Endothelial cell (in vitro differentiated cells): ENCODE measurements at regions not wholly inside any gene's neighbourhood (a gene's known extent, or its start where the extent isn't known, plus 50 kb on each side); places are given as distances from the start of the nearest gene placed in this dataset.
A peak's percentile ranks its signal among the peaks of the same experiment; 100 is the strongest.

Experiments
- DNase-seq: peaks from one replicate; pipeline ENCODE4 v3.0.0; 2021; ENCODE audit warnings: low spot score
- H3K27ac Mint-ChIP-seq: one replicate; pipeline ENCODE4 v1.8.0; 2021; ENCODE audit warnings: mixed read lengths, inconsistent platforms; ENCODE audit not compliant: unreplicated experiment
- H3K27me3 Mint-ChIP-seq: one replicate; pipeline ENCODE4 v1.8.0; 2021; ENCODE audit warnings: mild to moderate bottlenecking, moderate library complexity, mixed read lengths, inconsistent platforms; ENCODE audit not compliant: unreplicated experiment
- H3K36me3 Mint-ChIP-seq: one replicate; pipeline ENCODE4 v1.8.0; 2021; ENCODE audit warnings: mild to moderate bottlenecking, low read depth, mixed read lengths, inconsistent platforms; ENCODE audit not compliant: unreplicated experiment
- H3K4me1 Mint-ChIP-seq: one replicate; pipeline ENCODE4 v1.8.0; 2021; ENCODE audit warnings: mild to moderate bottlenecking, mixed read lengths, inconsistent platforms; ENCODE audit not compliant: unreplicated experiment
- H3K4me3 Mint-ChIP-seq: one replicate; pipeline ENCODE4 v1.8.0; 2021; ENCODE audit warnings: mild to moderate bottlenecking, mixed read lengths, inconsistent platforms; ENCODE audit not compliant: unreplicated experiment
- H3K9me3 Mint-ChIP-seq: one replicate; pipeline ENCODE4 v1.8.0; 2021; ENCODE audit warnings: mixed read lengths, inconsistent platforms; ENCODE audit not compliant: unreplicated experiment
- CTCF ChIP-seq: fragments of 200-600 bp; sonication (generic); IDR thresholded peaks from one replicate; pipeline ENCODE4 v1.5.0; 2021; ENCODE audit warnings: antibody characterized with exemption; ENCODE audit not compliant: unreplicated experiment

DNA sequence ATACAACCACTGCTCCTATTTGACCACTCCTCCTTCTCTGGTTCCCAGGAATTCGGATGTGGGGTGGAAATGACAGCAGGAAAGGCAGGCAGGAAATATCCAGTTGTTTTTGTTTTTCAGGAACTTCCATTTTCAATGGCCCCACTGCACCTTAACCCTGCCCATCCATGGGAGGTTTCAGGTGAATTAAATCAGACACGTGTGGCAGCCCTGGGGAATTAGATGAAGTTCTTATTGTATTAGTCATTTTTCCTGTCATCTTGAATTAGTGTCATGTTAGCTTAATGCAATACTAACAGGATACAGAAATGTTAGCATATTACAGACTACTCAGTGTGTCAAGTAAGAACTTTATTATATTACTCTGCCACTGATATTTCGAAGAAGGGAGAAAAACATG, 146.4 kb downstream of the CHD9NB start:
- DNase-seq = peak; percentile 22
- Mint-ChIP-seq H3K27me3 (peaks cover 6% of the 10 kb centered on the region), H3K4me1 (peaks cover 12% of the 10 kb centered on the region), H3K36me3 (no peaks in the 10 kb centered on the region), H3K9me3 (no peaks in the 10 kb centered on the region), H3K27ac (peak overlapping the region; percentile 75), H3K4me3 (no peak overlapping the region)
- no peak for TF ChIP-seq CTCF

DNA sequence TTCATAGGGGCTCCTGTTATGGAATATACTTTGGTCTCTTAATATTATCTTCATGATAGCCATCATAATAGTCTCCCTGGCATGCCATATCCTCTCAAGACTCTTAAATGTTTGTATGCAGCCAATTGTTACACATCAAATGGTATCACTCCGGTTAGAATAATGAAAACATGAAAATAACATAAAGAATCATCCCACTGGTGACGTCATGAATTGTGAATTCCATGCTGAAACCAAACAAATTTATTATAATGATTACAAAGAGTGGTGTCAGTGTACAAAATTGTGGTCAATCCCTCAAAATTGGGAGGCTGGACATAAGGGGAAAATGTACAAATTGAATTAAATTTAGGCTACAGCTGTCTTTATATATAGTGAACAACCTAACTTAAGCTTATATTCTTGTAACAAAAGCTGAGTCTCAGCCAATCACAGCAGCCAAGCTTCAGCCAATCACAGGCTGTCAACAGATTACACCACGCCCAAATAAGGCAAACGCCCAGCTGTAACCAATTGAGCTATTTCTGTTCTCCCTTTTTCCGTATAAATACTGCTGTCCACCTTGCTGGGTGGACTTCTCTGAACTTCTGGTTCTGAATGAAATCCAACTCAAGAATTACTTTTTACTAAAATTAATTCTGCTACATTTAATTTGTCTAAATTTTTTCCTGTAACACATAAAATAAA, 156.1 kb downstream of the CHD9NB start:
- no peaks in the 10 kb centered on the region for H3K9me3 Mint-ChIP-seq
- DNase-seq = no peak
- no peaks in the 10 kb centered on the region for H3K27me3 Mint-ChIP-seq
- no peak overlapping the region for H3K27ac Mint-ChIP-seq
- H3K4me3 Mint-ChIP-seq = no peak overlapping the region
- no peaks in the 10 kb centered on the region for H3K36me3 Mint-ChIP-seq
- no peaks in the 10 kb centered on the region for H3K4me1 Mint-ChIP-seq
- TF ChIP-seq CTCF = no peak

DNA sequence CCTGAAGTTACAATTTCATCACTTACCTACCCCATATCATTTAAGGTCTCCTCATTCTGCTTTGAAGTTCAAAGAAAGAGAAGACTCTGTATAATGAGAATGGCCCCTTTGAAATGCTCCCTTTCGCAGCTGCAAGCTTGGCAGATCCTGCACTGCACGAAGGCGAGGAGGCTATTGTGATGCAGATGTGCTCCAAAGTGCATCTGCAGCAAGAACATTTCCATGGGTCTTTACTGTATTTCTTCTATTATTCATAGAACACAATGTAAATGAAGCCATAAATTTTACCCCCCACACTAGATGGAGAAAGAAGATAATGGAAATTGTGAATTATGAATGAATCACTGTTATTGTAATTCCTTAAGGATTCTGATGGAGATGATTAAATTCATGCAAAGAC, 178.7 kb downstream of the CHD9NB start:
- Mint-ChIP-seq H3K36me3 (no peaks in the 10 kb centered on the region), H3K27ac (no peak overlapping the region), H3K9me3 (no peaks in the 10 kb centered on the region), H3K4me1 (peaks cover 14% of the 10 kb centered on the region), H3K27me3 (peaks cover 5% of the 10 kb centered on the region), H3K4me3 (no peak overlapping the region)
- DNase-seq = no peak
- no peak for TF ChIP-seq CTCF

DNA sequence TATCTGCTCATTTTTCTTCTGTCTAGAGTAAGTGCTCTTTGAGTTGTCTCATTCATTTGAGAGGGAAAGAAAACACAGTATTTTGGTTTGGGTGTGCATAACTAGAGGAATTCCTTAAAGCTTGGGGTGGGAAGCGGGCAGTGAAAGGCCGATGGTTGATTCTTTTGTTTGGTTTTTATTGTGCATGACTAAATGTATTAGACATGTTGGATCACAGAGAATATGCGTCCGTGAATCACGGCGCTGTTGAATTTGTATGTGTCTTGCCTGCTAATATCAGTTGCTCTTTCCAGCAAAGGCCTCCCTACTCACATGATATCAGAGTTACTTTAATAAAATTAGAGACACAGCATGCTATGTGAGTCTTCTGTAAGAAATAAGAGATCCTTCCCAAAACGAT, 180.0 kb downstream of the CHD9NB start:
- H3K4me1 Mint-ChIP-seq = peaks cover 14% of the 10 kb centered on the region
- TF ChIP-seq CTCF = no peak
- H3K9me3 Mint-ChIP-seq = no peaks in the 10 kb centered on the region
- H3K4me3 Mint-ChIP-seq = no peak overlapping the region
- H3K27ac Mint-ChIP-seq = no peak overlapping the region
- H3K36me3 Mint-ChIP-seq = no peaks in the 10 kb centered on the region
- H3K27me3 Mint-ChIP-seq = peaks cover 3% of the 10 kb centered on the region
- DNase-seq = no peak

- no peak for DNase-seq
- H3K27ac Mint-ChIP-seq = no peak overlapping the region
- no peaks in the 10 kb centered on the region for H3K9me3 Mint-ChIP-seq
- H3K4me3 Mint-ChIP-seq = no peak overlapping the region
- H3K4me1 Mint-ChIP-seq = peaks cover 11% of the 10 kb centered on the region
- no peaks in the 10 kb centered on the region for H3K36me3 Mint-ChIP-seq
- no peak for TF ChIP-seq CTCF
- peaks cover 3% of the 10 kb centered on the region for H3K27me3 Mint-ChIP-seq
Measured at GRCh38 chr16:52871481-52871880, 181.2 kb downstream of the CHD9NB start.
